ENCODE measurements at regions not wholly inside any gene's neighbourhood (a gene's known extent, or its start where the extent isn't known, plus 50 kb on each side); places are given as distances from the start of the nearest gene placed in this dataset. TPM values are rescaled to one million over a fixed set of nuclear protein-coding genes. Genes with fewer than 3 reads are reported as not detected.

Small RNA genes lying in the stretch of these regions (small RNA-seq; reads per million reads assigned to genes)
- gene MIR1303 (ENCODE audit: low replicate concordance) (not detected), gene MIR3141 (ENCODE audit: low replicate concordance) (not detected)
